ENCODE measurements at regions not wholly inside any gene's neighbourhood (a gene's known extent, or its start where the extent isn't known, plus 50 kb on each side); places are given as distances from the start of the nearest gene placed in this dataset.

GRCh38 chrX:97968376-97969163 lies 1084.9 kb downstream of the RPA4 start:
- H3K36me3 Mint-ChIP-seq = no peaks in the 10 kb centered on the region
- H3K4me1 Mint-ChIP-seq = no peaks in the 10 kb centered on the region
- no peak overlapping the region for H3K4me3 Mint-ChIP-seq
- no peaks in the 10 kb centered on the region for H3K27me3 Mint-ChIP-seq
- H3K9me3 Mint-ChIP-seq = no peaks in the 10 kb centered on the region
- peak overlapping the region in 1 of 3 donors; percentile 18 for H3K27ac Mint-ChIP-seq

DNA sequence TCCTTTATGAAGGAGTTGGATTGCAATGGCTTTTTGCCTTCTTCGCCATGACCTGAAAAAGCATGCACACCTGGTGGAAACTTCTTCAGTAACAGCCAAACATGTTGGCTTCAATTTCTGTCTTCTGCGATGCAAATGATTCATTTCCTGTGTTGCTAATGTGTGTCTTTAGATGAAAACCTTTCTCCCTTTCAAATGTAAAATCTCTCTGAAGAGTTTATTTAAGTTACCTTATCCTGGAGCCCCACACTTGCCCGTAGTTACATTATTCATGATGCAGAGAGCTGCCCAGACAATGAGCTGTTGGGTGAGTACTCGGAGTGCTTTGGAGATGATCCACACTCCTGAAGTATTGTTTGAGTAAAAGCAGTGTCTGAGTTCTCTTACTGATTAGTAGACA lies 1100.9 kb downstream of the RPA4 start:
- Mint-ChIP-seq H3K4me3 (no peak overlapping the region), H3K27ac (no peak overlapping the region)

GRCh38 chrX:97985096-97985495 lies 1101.4 kb downstream of the RPA4 start:
- Mint-ChIP-seq H3K27me3 (no peaks in the 10 kb centered on the region), H3K4me3 (no peak overlapping the region), H3K36me3 (no peaks in the 10 kb centered on the region), H3K4me1 (no peaks in the 10 kb centered on the region), H3K9me3 (peaks cover 0 to 3% (median 0%) of the 10 kb centered on the region in 3 donors), H3K27ac (no peak overlapping the region)

More for the DNA sequence above, 1100.9 kb downstream of the RPA4 start:
- H3K9me3 Mint-ChIP-seq = peaks cover 0 to 3% (median 0%) of the 10 kb centered on the region in 3 donors
- no peaks in the 10 kb centered on the region for H3K4me1 Mint-ChIP-seq
- no peaks in the 10 kb centered on the region for H3K27me3 Mint-ChIP-seq
- H3K36me3 Mint-ChIP-seq = no peaks in the 10 kb centered on the region

DNA sequence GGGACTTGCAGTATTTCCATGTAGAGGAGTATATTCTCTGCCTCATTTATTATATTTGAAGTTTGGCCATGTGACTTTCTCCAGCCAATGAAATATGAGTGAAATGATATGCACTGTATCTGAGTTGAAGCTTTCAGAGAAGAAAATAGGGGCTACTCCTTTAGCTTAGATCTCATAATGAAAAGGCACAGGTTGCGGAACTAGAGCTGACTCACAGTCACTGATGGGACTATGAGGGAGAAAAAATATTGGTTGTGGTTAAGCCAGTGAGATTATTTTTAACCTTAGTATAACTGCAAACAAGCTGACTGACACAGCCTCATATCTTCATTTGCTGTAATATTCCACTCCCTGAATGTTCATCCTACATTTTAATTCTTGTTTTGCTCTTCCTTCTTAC lies 1104.3 kb downstream of the RPA4 start:
- Mint-ChIP-seq H3K4me3 (no peak overlapping the region), H3K36me3 (no peaks in the 10 kb centered on the region), H3K4me1 (no peaks in the 10 kb centered on the region), H3K27ac (no peak overlapping the region), H3K9me3 (peaks cover 0 to 9% (median 3%) of the 10 kb centered on the region in 3 donors), H3K27me3 (no peaks in the 10 kb centered on the region)

DNA sequence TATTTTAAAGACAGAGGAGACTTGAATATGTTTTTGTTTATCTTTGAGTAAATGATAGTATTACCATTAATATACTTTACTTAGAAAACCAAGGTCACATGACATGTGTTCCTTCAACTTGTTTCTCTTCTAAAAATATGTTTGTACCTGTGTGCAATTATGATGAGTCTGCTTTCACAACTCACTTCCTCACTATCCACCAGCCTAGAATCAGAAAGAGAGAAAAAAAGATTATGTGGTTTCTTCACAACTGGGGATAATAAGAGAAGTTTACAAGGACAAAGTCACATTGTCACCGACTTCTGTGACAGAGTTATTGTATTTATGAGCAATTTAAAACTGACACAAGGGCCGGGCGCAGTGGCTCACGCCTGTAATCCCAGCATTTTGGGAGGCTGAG lies 1112.1 kb downstream of the RPA4 start:
- no peak overlapping the region for H3K27ac Mint-ChIP-seq
- H3K4me1 Mint-ChIP-seq = peaks cover 0 to 2% (median 0%) of the 10 kb centered on the region in 3 donors
- H3K27me3 Mint-ChIP-seq = peaks cover 2% of the 10 kb centered on the region
- no peaks in the 10 kb centered on the region for H3K36me3 Mint-ChIP-seq
- peaks cover 0 to 7% (median 6%) of the 10 kb centered on the region in 3 donors for H3K9me3 Mint-ChIP-seq
- no peak overlapping the region for H3K4me3 Mint-ChIP-seq

DNA sequence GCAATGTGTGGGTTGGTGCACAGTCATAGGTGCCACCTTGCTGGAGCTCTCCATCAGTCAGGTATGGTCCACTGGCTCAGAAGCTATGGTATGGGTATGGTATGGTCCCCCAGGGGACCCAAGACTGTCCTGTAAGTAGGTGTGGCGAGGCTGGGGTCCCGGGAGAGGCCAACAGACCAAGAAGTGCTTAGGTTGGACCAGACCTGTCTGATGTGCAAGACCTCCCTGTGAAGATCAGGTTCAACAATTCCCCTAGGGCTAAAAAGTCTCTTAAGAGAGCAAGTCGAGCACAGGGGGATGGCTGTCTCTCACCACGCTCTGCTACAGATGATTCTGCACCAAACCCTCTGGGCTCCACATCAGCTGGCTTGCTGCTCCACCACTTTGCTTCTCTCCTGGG lies 1145.0 kb downstream of the RPA4 start:
- H3K27ac Mint-ChIP-seq = no peak overlapping the region
- H3K4me3 Mint-ChIP-seq = no peak overlapping the region
- H3K27me3 Mint-ChIP-seq = no peaks in the 10 kb centered on the region
- peaks cover 1 to 11% (median 6%) of the 10 kb centered on the region in 3 donors for H3K9me3 Mint-ChIP-seq
- no peaks in the 10 kb centered on the region for H3K36me3 Mint-ChIP-seq
- no peaks in the 10 kb centered on the region for H3K4me1 Mint-ChIP-seq

GRCh38 chrX:98029861-98030260 lies 1146.2 kb downstream of the RPA4 start:
- Mint-ChIP-seq H3K36me3 (no peaks in the 10 kb centered on the region), H3K4me1 (no peaks in the 10 kb centered on the region), H3K27me3 (no peaks in the 10 kb centered on the region)

DNA sequence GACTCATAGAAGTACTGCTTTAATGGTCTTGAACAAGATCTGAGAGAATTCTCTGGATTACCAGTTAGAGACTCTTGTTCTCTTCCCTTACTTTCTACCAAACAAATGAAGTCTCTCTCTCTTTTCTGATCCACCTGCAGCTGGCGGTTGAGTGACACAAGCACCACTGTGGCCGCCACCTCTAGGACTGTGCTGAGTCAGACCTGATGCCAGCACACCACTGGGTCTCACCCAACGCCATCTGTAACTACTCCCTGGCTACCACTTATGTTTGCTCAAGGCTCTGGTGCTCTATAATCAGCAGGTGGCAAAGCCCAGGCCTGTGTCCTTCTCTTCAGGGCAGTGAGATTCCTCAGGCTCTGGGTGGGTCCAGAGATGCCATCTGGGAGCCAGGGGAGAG lies 1173.5 kb downstream of the RPA4 start:
- H3K4me3 Mint-ChIP-seq = no peak overlapping the region

More at GRCh38 chrX:98029861-98030260, 1146.2 kb downstream of the RPA4 start:
- Mint-ChIP-seq H3K27ac (no peak overlapping the region), H3K4me3 (no peak overlapping the region), H3K9me3 (peaks cover 1 to 11% (median 6%) of the 10 kb centered on the region in 3 donors)

GRCh38 chrX:98065151-98065550 lies 1181.4 kb downstream of the RPA4 start:
- Mint-ChIP-seq H3K27me3 (no peaks in the 10 kb centered on the region), H3K4me1 (no peaks in the 10 kb centered on the region), H3K9me3 (no peaks in the 10 kb centered on the region), H3K4me3 (no peak overlapping the region), H3K36me3 (no peaks in the 10 kb centered on the region), H3K27ac (no peak overlapping the region)

More for the DNA sequence above, 1173.5 kb downstream of the RPA4 start:
- H3K4me1 Mint-ChIP-seq = no peaks in the 10 kb centered on the region
- no peaks in the 10 kb centered on the region for H3K27me3 Mint-ChIP-seq
- no peak overlapping the region for H3K27ac Mint-ChIP-seq
- peaks cover 2% of the 10 kb centered on the region for H3K36me3 Mint-ChIP-seq
- peaks cover 0 to 4% (median 3%) of the 10 kb centered on the region in 3 donors for H3K9me3 Mint-ChIP-seq

DNA sequence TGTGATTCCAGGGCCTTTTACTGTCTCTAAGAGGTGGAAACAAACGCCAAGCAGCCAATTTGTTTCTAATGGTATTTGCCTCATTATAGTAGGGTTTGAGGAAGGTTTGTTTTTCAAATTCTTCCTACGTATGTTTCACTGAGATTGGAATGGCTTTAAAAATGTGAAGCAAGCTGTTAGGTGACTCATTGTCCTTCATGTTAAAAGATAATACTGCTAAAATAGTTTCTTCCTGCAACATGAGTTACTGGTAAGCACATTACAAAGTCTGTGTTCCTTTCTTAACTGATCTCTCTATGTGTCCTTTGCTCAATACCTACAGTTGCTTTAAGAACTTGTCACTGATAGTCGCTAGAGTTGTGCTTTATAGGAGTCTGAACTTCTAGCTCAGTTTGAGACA lies 1183.9 kb downstream of the RPA4 start:
- H3K4me3 Mint-ChIP-seq = no peak overlapping the region
- no peak overlapping the region for H3K27ac Mint-ChIP-seq
- H3K27me3 Mint-ChIP-seq = no peaks in the 10 kb centered on the region
- no peaks in the 10 kb centered on the region for H3K9me3 Mint-ChIP-seq
- H3K36me3 Mint-ChIP-seq = no peaks in the 10 kb centered on the region
- H3K4me1 Mint-ChIP-seq = no peaks in the 10 kb centered on the region

- H3K9me3 Mint-ChIP-seq = no peaks in the 10 kb centered on the region
- H3K27ac Mint-ChIP-seq = no peak overlapping the region
- H3K4me1 Mint-ChIP-seq = no peaks in the 10 kb centered on the region
- no peaks in the 10 kb centered on the region for H3K36me3 Mint-ChIP-seq
- no peaks in the 10 kb centered on the region for H3K27me3 Mint-ChIP-seq
- no peak overlapping the region for H3K4me3 Mint-ChIP-seq
Observed at GRCh38 chrX:98068024-98068580, 1184.4 kb downstream of the RPA4 start.

DNA sequence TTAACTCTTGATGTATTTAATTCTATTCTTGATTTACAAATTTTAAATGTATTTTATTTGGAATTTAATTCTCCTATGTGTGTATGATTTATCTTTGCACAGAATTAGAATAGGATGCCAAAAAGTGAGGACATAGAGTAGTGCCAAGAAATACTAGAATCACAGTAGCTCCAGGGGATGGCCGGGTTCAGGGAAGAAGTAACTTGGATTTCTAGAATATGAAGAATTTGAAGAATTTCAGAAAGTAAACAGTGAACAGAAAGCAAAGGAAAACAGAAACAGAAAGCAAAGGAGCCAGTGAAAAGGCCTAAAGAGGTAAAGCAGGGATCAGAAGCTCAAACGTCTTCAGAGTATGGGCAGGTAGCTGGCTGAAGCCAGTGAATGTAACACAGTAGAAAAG lies 1187.6 kb downstream of the RPA4 start:
- H3K4me3 Mint-ChIP-seq = no peak overlapping the region

GRCh38 chrX:98077440-98077839 lies 1193.7 kb downstream of the RPA4 start:
- H3K27ac Mint-ChIP-seq = no peak overlapping the region
- no peaks in the 10 kb centered on the region for H3K36me3 Mint-ChIP-seq
- H3K4me3 Mint-ChIP-seq = no peak overlapping the region
- H3K9me3 Mint-ChIP-seq = peaks cover 0 to 2% (median 0%) of the 10 kb centered on the region in 3 donors
- H3K4me1 Mint-ChIP-seq = no peaks in the 10 kb centered on the region
- H3K27me3 Mint-ChIP-seq = no peaks in the 10 kb centered on the region

More for the DNA sequence above, 1187.6 kb downstream of the RPA4 start:
- Mint-ChIP-seq H3K4me1 (no peaks in the 10 kb centered on the region), H3K36me3 (no peaks in the 10 kb centered on the region), H3K9me3 (no peaks in the 10 kb centered on the region), H3K27me3 (no peaks in the 10 kb centered on the region), H3K27ac (no peak overlapping the region)

DNA sequence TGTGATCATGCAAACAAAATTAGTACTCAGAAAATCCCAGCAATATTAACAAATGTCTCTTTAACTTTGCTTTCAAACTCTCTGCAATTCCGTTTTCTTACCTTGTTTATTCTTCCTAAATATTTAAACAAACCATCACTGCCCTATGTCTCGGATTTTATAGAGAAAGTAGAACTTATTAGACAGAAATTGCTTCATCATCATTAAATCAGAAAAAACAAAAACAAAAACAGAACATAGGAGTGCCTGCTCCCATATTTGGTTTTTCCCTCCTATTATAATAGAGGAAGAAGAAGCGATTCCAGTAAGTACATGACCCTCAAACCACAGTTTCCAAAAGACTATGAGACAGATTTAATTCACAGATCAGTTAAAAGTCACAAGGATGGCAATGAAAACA lies 1228.0 kb downstream of the RPA4 start:
- no peaks in the 10 kb centered on the region for H3K36me3 Mint-ChIP-seq
- no peak overlapping the region for H3K27ac Mint-ChIP-seq
- no peak overlapping the region for H3K4me3 Mint-ChIP-seq
- H3K9me3 Mint-ChIP-seq = no peaks in the 10 kb centered on the region
- no peaks in the 10 kb centered on the region for H3K4me1 Mint-ChIP-seq
- no peaks in the 10 kb centered on the region for H3K27me3 Mint-ChIP-seq

DNA sequence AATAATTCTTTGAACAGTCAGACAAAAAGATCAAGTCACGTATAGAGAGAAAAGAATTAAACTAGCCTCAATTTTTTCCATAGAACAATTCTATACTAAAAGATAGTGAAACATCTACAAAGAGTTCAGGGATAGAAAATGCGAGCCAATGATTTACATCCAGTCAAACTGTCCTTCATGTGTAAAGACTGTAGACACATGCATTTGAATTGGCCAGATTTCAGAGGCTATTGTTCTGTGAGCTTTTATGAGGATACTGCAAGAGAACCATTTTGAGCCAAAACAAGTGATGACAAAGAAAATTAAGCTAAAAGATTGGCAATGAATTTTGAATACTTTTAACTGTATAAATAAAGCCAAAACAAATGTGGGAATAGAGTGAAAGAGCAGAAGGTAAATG lies 1230.3 kb downstream of the RPA4 start:
- no peaks in the 10 kb centered on the region for H3K36me3 Mint-ChIP-seq

GRCh38 chrX:98141466-98141865 lies 1257.8 kb downstream of the RPA4 start:
- Mint-ChIP-seq H3K9me3 (peaks cover 2 to 4% (median 3%) of the 10 kb centered on the region in 3 donors), H3K4me3 (no peak overlapping the region), H3K27ac (no peak overlapping the region)

More for the DNA sequence above, 1230.3 kb downstream of the RPA4 start:
- no peaks in the 10 kb centered on the region for H3K27me3 Mint-ChIP-seq
- no peak overlapping the region for H3K27ac Mint-ChIP-seq
- H3K4me1 Mint-ChIP-seq = no peaks in the 10 kb centered on the region
- H3K9me3 Mint-ChIP-seq = no peaks in the 10 kb centered on the region
- H3K4me3 Mint-ChIP-seq = no peak overlapping the region

More at GRCh38 chrX:98141466-98141865, 1257.8 kb downstream of the RPA4 start:
- H3K36me3 Mint-ChIP-seq = no peaks in the 10 kb centered on the region
- no peaks in the 10 kb centered on the region for H3K27me3 Mint-ChIP-seq
- H3K4me1 Mint-ChIP-seq = no peaks in the 10 kb centered on the region
